ENCODE measurements at regions not wholly inside any gene's neighbourhood (a gene's known extent, or its start where the extent isn't known, plus 50 kb on each side); places are given as distances from the start of the nearest gene placed in this dataset.
"Not testable (repeated sequence)": the region's sequence is repeated elsewhere in the genome, so short reads cannot be mapped to it uniquely, and the experiment has no call there.

GRCh38 chr4:188661502-188661901, 522.3 kb downstream of the TRIML1 start:
- Histone ChIP-seq H3K27me3 (no peaks in the 10 kb centered on the region), H3K4me3 (no peak overlapping the region), H3K27ac (no peak overlapping the region), H3K4me1 (no peaks in the 10 kb centered on the region), H3K9me3 (peaks cover 0 to 22% (median 0%) of the 10 kb centered on the region in 11 donors), H3K36me3 (no peaks in the 10 kb centered on the region)
- 83 to 87% methylated on average over 2 of the region's 2 CpGs for WGBS, 2 donors
- no peak for ATAC-seq
- intact Hi-C loops (cut with DNase I): no loop called here
- no peak for DNase-seq
- TF ChIP-seq CTCF (IDR thresholded peaks at IDR 0.05): no peak

- DNase-seq (no peak), ATAC-seq (no peak)
- no peak for TF ChIP-seq CTCF (IDR thresholded peaks at IDR 0.05)
- 83 to 86% methylated on average over 9 of the region's 9 CpGs for WGBS, 2 donors
- no peak overlapping the region for H3K27ac ChIP-seq
- intact Hi-C loops (cut with DNase I): no loop called here
- H3K4me3 ChIP-seq: no peak overlapping the region
- H3K9me3 ChIP-seq: peaks cover 0 to 27% (median 0%) of the 10 kb centered on the region in 11 donors
- H3K27me3 ChIP-seq: no peaks in the 10 kb centered on the region
- H3K36me3 ChIP-seq: no peaks in the 10 kb centered on the region
- no peaks in the 10 kb centered on the region for H3K4me1 ChIP-seq
These were observed 524.1 kb downstream of the TRIML1 start for GRCh38 chr4:188663369-188663768.

- intact Hi-C loops (cut with DNase I): no loop called here
- DNase-seq: no peak
- TF ChIP-seq CTCF (IDR thresholded peaks at IDR 0.05): no peak
These were observed 526.5 kb downstream of the TRIML1 start for GRCh38 chr4:188665491-188666457.

GRCh38 chr4:188678691-188679090, 539.5 kb downstream of the TRIML1 start:
- H3K27me3 ChIP-seq; H3K27ac ChIP-seq; H3K36me3 ChIP-seq; H3K4me3 ChIP-seq; ATAC-seq; H3K4me1 ChIP-seq; intact Hi-C loops (cut with DNase I); DNase-seq: not testable (repeated sequence)
- WGBS, 2 donors: 97% methylated on average over 3 of the region's 3 CpGs
- H3K9me3 ChIP-seq: peaks cover 0 to 50% (median 0%) of the 10 kb centered on the region in 11 donors

More at GRCh38 chr4:188665491-188666457, 526.5 kb downstream of the TRIML1 start:
- Histone ChIP-seq H3K27ac (no peak overlapping the region), H3K36me3 (no peaks in the 10 kb centered on the region), H3K27me3 (no peaks in the 10 kb centered on the region), H3K9me3 (peaks cover 0 to 22% (median 2%) of the 10 kb centered on the region in 11 donors), H3K4me3 (no peak overlapping the region), H3K4me1 (no peaks in the 10 kb centered on the region)
- ATAC-seq: no peak
- WGBS, 2 donors: 38 to 49% methylated on average over 13 of the region's 13 CpGs
